NCI-H2196 treated with DMSO at 0.1 percent for 48 hours (cell line): ENCODE measurements at regions not wholly inside any gene's neighbourhood (a gene's known extent, or its start where the extent isn't known, plus 50 kb on each side); places are given as distances from the start of the nearest gene placed in this dataset.

Experiments used
- DNase-seq: peaks from one replicate; lab custom pipeline; 2025; ENCODE audit not compliant: unreplicated experiment; lab: John Stamatoyannopoulos, UW

DNA sequence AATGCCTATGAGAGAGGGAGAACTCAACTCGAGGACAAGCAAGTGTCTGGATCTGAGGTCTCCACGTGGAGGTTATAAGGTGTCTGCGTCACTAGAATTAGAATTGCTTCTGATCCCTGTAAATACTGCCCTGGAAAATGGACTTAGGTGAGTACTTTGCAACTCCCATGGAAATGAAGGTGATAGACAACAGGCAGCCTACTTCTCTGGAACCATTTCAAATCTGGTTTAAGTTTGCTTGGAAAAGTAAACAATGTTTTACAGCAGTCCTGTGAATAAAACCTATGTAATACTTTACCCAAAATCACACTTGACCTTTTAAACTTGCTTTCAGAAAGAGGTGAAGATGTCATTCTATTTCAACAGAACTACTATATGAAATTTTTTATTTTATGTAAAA is 70.1 kb upstream of the TENT5A start:
- DNase-seq = no peak

DNA sequence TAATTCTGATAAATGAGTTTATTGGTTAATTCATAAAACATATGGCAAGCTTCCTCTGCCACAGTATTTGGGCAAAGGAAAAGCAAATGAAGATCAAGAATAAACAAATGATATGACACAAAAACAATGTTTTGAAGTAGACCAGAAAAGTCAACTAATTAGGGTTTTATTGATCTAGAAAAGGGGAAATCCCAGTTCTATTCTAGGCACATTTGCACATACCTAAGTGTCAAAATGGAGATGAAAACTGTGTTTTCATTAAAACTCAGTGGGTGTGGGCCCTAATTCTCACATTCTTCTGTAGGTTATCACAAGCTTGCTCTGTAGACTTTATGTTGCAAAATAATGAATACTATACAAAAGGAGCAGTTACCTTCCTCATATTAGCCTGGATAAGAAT is 69.0 kb upstream of the TENT5A start:
- DNase-seq = no peak

DNA sequence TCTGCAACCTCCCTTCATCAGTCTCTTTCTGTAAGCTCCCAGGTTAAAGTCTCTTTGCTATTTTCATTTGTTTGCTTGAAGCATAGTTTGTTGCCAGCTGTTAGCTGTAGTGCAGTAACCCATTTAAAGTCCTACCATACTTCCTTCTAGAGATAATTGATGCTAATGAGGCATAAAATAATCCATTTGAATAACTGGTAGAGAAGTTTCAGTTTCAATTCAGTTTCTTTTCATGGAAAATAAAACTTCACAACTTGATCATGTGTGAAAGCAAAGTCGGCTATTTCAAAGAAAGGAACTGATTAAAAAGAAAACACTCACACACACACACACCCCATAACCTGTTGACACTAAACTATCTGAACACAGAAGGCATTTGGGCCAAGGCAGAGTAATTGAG is 68.5 kb upstream of the TENT5A start:
- no peak for DNase-seq

DNA sequence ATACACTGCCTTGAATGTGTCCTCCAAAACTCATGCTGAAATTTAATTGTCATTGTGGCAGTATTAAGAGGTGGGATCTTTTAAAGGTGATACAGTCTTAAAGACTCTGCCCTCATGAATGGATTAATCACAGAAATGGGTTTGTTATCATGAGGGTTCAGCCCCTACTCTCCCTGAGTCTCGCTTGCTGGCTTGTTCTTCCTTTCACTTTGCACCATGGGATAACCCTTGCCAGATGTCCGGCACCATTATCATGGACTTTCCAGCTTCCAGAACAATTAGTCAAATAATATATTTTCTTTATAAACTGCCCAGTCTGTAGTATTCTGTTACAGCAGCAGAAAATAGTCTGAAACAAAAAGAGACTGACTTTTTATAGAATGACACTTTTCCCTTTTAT is 67.9 kb upstream of the TENT5A start:
- DNase-seq = no peak

DNA sequence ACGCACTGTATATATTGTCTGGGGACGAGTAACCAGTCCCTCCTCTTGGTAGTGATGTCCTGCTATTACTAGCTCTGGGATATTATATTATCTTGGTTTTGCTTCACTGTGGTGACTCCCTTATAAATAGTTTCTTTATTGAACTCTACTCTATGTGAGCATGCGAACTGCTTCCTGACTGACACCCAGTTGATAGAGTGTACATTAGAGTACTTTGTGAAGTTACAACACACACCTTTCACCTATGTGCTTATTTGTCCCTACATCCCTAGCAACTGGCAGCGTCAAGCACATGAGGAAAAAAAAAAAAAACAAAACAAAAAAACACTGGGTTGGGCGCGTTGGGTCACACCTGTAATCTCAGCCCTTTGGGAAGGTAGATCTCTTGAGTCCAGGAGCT is 67.3 kb upstream of the TENT5A start:
- DNase-seq = no peak

DNA sequence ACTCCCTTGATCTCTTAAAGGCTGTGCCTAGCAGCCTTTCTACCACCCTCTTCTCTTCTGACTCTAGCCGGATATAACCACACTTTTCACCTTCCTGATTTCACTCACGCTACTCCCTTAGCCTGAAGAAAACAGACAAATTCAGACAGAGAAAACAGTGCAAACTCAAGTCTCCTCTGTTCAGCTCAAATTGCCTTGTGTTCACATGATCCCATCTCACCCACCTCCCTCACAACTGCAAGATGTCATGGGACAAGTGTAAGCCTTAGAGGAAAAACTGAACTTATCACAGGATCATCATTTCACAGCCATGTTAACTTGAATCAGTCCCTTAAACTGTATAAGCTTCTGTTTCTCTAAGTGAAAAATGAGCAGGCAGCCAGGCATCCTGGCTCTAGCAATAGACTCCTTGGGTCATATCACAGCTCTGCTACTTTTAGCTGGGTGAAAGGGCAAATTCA is 66.5 kb upstream of the TENT5A start:
- DNase-seq = no peak

DNA sequence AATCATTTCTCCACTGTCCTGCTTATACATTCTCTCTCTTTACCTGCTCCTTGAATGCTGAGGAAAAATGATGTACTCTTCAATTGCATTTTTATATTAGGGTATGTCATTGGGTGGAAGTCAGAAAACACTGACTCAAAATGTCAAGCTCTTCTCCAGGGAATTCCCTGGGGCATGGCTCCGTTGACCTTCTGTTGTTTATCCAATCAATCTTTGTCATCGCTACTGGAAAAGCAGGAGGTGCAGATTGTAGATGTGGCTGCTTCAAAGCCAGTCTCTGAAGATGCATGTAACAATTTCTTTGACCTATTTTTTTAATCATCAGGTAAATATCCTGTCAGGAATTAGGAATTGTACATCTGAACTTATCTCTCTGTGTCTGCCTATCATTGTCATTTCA is 63.9 kb upstream of the TENT5A start:
- DNase-seq = no peak

DNA sequence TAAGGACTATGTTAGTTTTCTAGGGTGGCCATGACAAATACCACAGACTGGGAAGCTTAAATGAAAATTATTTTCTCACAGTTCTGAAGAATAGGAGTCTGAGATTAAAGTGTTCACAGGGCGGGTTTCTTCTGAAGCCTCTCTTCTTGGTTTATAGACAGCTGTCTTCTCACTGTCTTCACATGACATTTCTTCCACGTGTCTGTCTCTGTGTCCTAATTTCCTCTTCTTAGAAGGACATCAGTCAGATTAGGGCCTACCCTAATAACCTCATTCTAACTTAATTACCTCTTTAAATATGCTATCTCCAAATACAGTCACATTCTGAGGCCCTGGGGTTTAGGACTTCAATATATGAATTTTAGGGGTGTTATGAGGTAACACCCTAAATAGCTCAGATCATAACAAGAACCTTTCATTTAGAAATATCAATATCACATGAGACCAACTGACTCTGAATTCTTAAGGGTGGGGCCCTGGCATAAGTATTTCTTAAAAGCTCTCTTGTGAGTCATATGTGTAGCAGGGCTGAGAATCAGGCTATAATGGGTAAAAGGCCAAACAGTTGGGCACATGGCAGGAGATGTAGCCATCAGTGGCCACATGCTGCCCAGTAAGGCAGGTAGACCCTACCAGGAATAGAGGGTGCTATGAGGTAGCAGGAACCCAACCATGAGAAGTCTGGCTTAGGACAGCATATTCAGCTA is 62.0 kb upstream of the TENT5A start:
- no peak for DNase-seq

DNA sequence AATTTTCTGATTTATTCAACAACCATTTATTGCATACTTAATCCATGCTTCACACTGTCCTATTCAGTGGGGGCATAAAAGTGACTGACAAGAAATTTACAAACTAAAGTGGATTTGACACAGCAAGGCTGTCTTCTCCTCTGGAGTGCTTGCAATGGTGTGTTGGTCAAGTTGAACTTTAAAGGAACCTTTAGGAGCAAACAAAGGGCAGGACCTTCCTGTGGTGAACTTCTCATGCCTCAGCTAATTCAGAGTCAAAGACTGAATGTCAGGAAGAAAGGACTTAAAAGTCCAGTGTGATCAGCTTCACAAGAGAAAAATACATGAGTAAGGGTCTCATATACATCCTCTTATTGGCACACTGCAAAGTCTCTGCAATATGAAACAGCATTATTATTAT is 60.8 kb upstream of the TENT5A start:
- no peak for DNase-seq

DNA sequence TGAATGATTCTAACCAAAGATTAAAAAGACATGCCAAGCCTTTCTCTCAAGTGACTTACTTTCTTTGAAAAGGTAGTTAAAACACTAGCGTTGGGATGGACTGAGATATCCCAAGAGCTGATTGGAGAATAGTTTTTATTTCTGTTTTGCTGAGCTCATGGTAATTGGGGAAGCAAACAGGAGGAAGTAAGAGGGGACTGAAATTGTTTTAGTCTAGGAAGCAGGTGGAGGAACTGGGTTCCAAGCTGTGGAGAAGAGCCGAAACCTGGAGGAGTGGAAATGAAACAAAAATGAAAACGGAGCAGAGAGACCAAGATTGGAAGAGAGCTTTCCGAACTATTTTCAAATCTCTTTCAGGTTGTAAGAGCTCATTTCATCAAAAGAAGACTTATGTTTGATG is 59.9 kb upstream of the TENT5A start:
- no peak for DNase-seq

DNA sequence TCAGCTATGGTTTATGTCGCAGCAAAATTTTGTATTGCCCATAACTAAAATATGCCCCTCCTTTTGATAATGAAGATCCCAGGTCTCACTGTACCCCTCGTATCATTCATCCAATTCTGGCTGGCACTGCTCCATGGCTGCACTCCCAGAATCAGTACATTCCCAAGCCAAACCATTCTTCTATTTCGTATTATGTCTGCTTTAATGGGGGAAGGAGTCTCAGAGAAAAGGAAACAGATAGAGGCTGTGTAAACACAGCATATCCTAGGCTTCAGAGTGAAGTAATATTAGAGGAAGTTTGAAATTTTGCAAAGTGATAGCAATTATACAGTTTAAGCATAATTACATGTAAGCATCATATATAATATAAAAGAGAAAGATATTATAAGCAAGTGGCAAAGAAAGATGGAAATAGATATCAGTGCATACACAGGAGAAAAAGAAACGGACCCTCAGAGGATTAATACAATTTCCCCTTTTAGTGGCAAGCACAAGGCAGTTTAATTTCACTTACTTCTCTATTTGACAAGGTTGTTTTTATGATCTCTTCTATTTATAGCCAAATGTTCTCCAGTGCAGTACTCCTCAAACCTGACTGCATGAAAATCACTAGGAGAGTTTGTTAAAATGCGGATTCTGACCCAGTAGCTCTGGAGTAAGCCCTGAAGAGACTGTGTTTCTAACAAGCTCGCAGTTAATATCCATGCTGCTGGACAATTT is 56.5 kb upstream of the TENT5A start:
- no peak for DNase-seq

DNA sequence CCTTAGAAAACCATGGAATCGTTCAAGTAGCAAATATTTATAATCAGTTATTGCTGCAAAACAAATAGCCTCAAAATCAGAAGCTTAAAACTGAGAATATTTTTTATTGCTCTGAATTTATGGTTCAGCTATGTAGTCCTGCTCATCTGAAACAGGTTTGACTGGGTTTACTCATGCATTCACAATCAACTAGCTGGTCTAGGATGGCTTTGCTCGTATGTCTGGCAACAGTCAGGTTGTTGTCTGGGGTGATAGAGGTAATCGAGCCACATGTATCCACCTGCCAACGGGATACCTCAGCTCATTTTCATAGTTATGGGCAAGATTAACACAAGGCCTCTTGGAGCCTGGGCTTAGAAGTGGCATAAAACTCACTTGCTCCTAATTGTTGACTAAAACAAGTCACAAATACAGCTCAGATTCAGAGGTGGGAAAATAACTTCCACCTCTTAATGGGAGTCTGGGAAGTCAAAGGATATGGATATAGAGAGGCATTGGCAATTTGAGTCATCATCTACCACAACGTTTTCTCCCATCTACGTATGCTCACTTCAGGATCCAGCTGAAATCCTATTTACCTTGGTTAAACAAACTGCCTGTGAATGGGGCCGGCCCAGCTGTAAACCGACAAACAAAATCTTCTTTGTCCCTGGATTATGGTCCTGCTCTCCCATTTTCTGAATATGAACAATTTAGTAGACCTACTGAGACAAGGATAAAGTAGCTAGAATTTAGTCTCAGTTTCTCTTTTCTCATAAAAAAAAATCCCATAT is 54.5 kb upstream of the TENT5A start:
- DNase-seq = no peak

DNA sequence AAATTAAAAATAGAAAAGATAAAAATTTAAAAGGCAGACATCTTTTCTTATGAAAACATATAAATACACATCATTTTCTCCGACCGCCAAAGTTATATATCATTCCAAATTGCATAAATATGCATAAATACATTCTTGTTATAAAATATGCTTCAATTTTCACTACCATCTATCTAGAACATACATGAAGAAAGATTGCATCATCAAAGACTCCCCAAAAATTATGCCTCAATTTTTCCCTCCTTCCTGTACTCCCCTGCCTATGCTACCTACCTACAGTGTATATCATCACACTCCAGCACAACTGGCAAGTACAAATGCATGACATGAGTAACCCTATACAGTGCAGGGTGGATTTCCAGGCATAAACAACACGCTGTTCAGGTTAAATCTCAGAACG is 49.9 kb upstream of the TENT5A start:
- DNase-seq = no peak
